ENCODE measurements at regions not wholly inside any gene's neighbourhood (a gene's known extent, or its start where the extent isn't known, plus 50 kb on each side); places are given as distances from the start of the nearest gene placed in this dataset.

DNA sequence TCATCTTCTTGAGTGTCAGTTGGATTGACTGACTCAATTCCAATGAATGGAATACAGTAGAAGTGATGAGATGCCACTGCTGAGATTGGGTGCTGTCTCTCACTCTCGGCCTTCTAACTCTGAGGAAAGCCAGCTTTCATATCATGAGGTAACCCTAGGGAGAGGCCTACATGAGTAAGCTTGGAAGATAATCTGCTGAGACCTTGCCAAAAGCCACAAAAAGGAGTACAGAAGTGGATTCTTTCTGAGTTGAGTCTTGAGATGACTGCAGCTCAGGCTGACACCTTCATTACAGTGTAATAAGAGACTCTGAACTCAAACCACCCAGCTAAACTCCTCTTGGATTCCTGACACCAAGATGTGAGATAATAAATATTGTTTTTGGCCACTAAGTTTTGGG lies 537.4 kb upstream of the MAGEB18 start:
- TF ChIP-seq RAD21 (conservative IDR thresholded peaks at IDR 0.05) (no peak), EP300 (conservative IDR thresholded peaks at IDR 0.05; ENCODE audit: poor library complexity, severe bottlenecking) (no peak), SMC3 (conservative IDR thresholded peaks at IDR 0.05; ENCODE audit: poor library complexity) (no peak), TAF1 (IDR thresholded peaks at IDR 0.05; ENCODE audit: low read depth) (no peak), POLR2AphosphoS5 (IDR thresholded peaks at IDR 0.05) (no peak), MXI1 (conservative IDR thresholded peaks at IDR 0.05; ENCODE audit: poor library complexity, severe bottlenecking) (no peak), EZH2 (IDR thresholded peaks at IDR 0.05; ENCODE audit: borderline replicate concordance, insufficient read depth, low read length, poor library complexity, severe bottlenecking) (no peak)
- TF ChIP-seq, protein P1, sequence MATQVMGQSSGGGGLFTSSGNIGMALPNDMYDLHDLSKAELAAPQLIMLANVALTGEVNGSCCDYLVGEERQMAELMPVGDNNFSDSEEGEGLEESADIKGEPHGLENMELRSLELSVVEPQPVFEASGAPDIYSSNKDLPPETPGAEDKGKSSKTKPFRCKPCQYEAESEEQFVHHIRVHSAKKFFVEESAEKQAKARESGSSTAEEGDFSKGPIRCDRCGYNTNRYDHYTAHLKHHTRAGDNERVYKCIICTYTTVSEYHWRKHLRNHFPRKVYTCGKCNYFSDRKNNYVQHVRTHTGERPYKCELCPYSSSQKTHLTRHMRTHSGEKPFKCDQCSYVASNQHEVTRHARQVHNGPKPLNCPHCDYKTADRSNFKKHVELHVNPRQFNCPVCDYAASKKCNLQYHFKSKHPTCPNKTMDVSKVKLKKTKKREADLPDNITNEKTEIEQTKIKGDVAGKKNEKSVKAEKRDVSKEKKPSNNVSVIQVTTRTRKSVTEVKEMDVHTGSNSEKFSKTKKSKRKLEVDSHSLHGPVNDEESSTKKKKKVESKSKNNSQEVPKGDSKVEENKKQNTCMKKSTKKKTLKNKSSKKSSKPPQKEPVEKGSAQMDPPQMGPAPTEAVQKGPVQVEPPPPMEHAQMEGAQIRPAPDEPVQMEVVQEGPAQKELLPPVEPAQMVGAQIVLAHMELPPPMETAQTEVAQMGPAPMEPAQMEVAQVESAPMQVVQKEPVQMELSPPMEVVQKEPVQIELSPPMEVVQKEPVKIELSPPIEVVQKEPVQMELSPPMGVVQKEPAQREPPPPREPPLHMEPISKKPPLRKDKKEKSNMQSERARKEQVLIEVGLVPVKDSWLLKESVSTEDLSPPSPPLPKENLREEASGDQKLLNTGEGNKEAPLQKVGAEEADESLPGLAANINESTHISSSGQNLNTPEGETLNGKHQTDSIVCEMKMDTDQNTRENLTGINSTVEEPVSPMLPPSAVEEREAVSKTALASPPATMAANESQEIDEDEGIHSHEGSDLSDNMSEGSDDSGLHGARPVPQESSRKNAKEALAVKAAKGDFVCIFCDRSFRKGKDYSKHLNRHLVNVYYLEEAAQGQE (IDR thresholded peaks at IDR 0.05; ENCODE audit: borderline replicate concordance) = no peak
- TF ChIP-seq, protein P2, sequence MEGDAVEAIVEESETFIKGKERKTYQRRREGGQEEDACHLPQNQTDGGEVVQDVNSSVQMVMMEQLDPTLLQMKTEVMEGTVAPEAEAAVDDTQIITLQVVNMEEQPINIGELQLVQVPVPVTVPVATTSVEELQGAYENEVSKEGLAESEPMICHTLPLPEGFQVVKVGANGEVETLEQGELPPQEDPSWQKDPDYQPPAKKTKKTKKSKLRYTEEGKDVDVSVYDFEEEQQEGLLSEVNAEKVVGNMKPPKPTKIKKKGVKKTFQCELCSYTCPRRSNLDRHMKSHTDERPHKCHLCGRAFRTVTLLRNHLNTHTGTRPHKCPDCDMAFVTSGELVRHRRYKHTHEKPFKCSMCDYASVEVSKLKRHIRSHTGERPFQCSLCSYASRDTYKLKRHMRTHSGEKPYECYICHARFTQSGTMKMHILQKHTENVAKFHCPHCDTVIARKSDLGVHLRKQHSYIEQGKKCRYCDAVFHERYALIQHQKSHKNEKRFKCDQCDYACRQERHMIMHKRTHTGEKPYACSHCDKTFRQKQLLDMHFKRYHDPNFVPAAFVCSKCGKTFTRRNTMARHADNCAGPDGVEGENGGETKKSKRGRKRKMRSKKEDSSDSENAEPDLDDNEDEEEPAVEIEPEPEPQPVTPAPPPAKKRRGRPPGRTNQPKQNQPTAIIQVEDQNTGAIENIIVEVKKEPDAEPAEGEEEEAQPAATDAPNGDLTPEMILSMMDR (IDR thresholded peaks at IDR 0.05; ENCODE audit: poor library complexity, severe bottlenecking) = no peak
- Histone ChIP-seq H3K4me3 (ENCODE audit: low read length) (no peak overlapping the region), H3K9me2 (ENCODE audit: insufficient read depth, low read length) (no peaks in the 10 kb centered on the region)

DNA sequence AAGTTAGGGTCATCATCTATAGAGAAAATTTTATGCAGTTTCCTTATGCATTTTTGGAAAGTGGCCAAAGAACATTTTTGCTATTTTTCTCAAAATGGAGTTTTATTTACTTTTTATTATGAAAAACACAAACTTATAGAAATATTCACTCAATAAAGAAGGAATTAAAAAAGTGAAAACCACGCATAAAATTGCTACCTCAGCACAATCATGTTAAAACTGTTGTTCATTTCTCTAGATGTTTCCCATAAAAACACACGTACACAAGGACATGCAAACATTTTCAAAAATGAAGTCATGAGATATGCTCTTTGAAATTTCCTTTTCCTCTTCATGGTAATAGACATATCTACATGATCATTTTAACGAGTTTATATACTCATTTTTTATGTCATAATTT lies 536.8 kb upstream of the MAGEB18 start:
- no peak overlapping the region for H3K4me2 ChIP-seq (ENCODE audit: low read length)
- no peak overlapping the region for H3K9ac ChIP-seq (ENCODE audit: low read length)
- TF ChIP-seq SMC3 (conservative IDR thresholded peaks at IDR 0.05; ENCODE audit: poor library complexity) = no peak
- TF ChIP-seq TAF1 (IDR thresholded peaks at IDR 0.05; ENCODE audit: low read depth) = no peak
- no peak for TF ChIP-seq POLR2AphosphoS5 (IDR thresholded peaks at IDR 0.05)
- no peak for TF ChIP-seq EP300 (conservative IDR thresholded peaks at IDR 0.05; ENCODE audit: poor library complexity, severe bottlenecking)
- TF ChIP-seq EZH2 (IDR thresholded peaks at IDR 0.05; ENCODE audit: borderline replicate concordance, insufficient read depth, low read length, poor library complexity, severe bottlenecking) = no peak
- TF ChIP-seq, protein P2 (IDR thresholded peaks at IDR 0.05; ENCODE audit: poor library complexity, severe bottlenecking) = no peak
- no peak for TF ChIP-seq MXI1 (conservative IDR thresholded peaks at IDR 0.05; ENCODE audit: poor library complexity, severe bottlenecking)
- TF ChIP-seq RAD21 (conservative IDR thresholded peaks at IDR 0.05) = no peak
- TF ChIP-seq, protein P1 (IDR thresholded peaks at IDR 0.05; ENCODE audit: borderline replicate concordance) = no peak
- no peak overlapping the region for H3K27ac ChIP-seq (ENCODE audit: low read length)
- no peaks in the 10 kb centered on the region for H3K9me3 ChIP-seq (ENCODE audit: low read length)
- H4K20me1 ChIP-seq (ENCODE audit: insufficient read depth) = no peaks in the 10 kb centered on the region
- no peaks in the 10 kb centered on the region for H3K36me3 ChIP-seq (ENCODE audit: insufficient read depth, low read length)
- H3K79me2 ChIP-seq (replicated peaks; ENCODE audit: insufficient read depth, low read length) = no peaks in the 10 kb centered on the region
- H3K27me3 ChIP-seq (ENCODE audit: insufficient read depth, low read depth, low read length) = no peaks in the 10 kb centered on the region
- no peak overlapping the region for H2AFZ ChIP-seq (ENCODE audit: low read depth, low read length)
- H3F3A ChIP-seq (ENCODE audit: insufficient read depth, low read length, poor library complexity, severe bottlenecking) = no peaks in the 10 kb centered on the region
- H3K4me3 ChIP-seq (ENCODE audit: low read length) = no peak overlapping the region
- no peaks in the 10 kb centered on the region for H3K9me2 ChIP-seq (ENCODE audit: insufficient read depth, low read length)

More for the DNA sequence above, 537.4 kb upstream of the MAGEB18 start:
- H3K27me3 ChIP-seq (ENCODE audit: insufficient read depth, low read depth, low read length) = no peaks in the 10 kb centered on the region
- no peaks in the 10 kb centered on the region for H3K9me3 ChIP-seq (ENCODE audit: low read length)
- no peaks in the 10 kb centered on the region for H3F3A ChIP-seq (ENCODE audit: insufficient read depth, low read length, poor library complexity, severe bottlenecking)
- no peak overlapping the region for H3K9ac ChIP-seq (ENCODE audit: low read length)
- no peaks in the 10 kb centered on the region for H3K79me2 ChIP-seq (replicated peaks; ENCODE audit: insufficient read depth, low read length)
- no peak overlapping the region for H2AFZ ChIP-seq (ENCODE audit: low read depth, low read length)
- H4K20me1 ChIP-seq (ENCODE audit: insufficient read depth) = no peaks in the 10 kb centered on the region
- no peak overlapping the region for H3K4me2 ChIP-seq (ENCODE audit: low read length)
- no peaks in the 10 kb centered on the region for H3K36me3 ChIP-seq (ENCODE audit: insufficient read depth, low read length)
- H3K27ac ChIP-seq (ENCODE audit: low read length) = no peak overlapping the region

Measured in neural cell (in vitro differentiated cells).